SU-DHL-6 (cell line): ENCODE measurements at regions not wholly inside any gene's neighbourhood (a gene's known extent, or its start where the extent isn't known, plus 50 kb on each side); places are given as distances from the start of the nearest gene placed in this dataset.

Experiments
- H2AFZ ChIP-seq: fragments of 200-600 bp; sonication (generic); 2 replicates; pipeline ENCODE4 v1.6.1; 2014; ENCODE audit warnings: low read depth, mild to moderate bottlenecking, moderate library complexity, mixed read lengths, antibody characterized with exemption, low read length; ENCODE audit not compliant: severe bottlenecking
- H3F3A ChIP-seq: fragments of 200-600 bp; shearing (Covaris generic); 2 replicates; pipeline ENCODE4 v1.6.0; 2016; ENCODE audit warnings: antibody characterized with exemption, mild to moderate bottlenecking; ENCODE audit not compliant: insufficient read depth
- H3K27ac ChIP-seq: fragments of 200-600 bp; sonication (generic); 2 replicates; pipeline ENCODE4 v1.5.1; 2016; ENCODE audit warnings: low read depth, mild to moderate bottlenecking, low read length, moderate library complexity, mixed read lengths
- H3K27me3 ChIP-seq: fragments of 200-600 bp; sonication (generic), shearing (Covaris generic); 2 replicates; pipeline ENCODE4 v1.6.0; 2014; ENCODE audit warnings: mild to moderate bottlenecking, low read length
- H3K36me3 ChIP-seq: fragments of 200-600 bp; sonication (generic); 2 replicates; pipeline ENCODE4 v1.6.1; 2014; ENCODE audit warnings: mild to moderate bottlenecking, low read length, mixed read lengths
- H3K4me2 ChIP-seq: fragments of 300-600, 200-600 bp; shearing (Covaris generic), sonication (generic); 2 replicates; pipeline ENCODE4 v1.6.0; 2014; ENCODE audit warnings: low read length, low read depth, mild to moderate bottlenecking; ENCODE audit not compliant: poor library complexity, severe bottlenecking
- H3K4me3 ChIP-seq: fragments of 200-600 bp; sonication (generic); 2 replicates; pipeline ENCODE4 v1.5.1; 2014; ENCODE audit warnings: antibody characterized with exemption, low read length, mild to moderate bottlenecking, mixed read lengths; ENCODE audit not compliant: insufficient read depth, poor library complexity, severe bottlenecking
- H3K79me2 ChIP-seq: fragments of 200-600 bp; sonication (generic); 2 replicates; pipeline ENCODE4 v1.6.1; 2014; ENCODE audit warnings: mild to moderate bottlenecking, low read length, moderate library complexity; ENCODE audit not compliant: insufficient read depth
- H3K9ac ChIP-seq: fragments of 200-600 bp; sonication (generic); 2 replicates; pipeline ENCODE4 v1.7.0; 2014; ENCODE audit warnings: mild to moderate bottlenecking, low read length
- H3K9me2 ChIP-seq: fragments of 200-600 bp; sonication (generic); replicated peaks from 2 replicates; pipeline ENCODE4 v1.6.1; 2014; ENCODE audit warnings: low read length; ENCODE audit not compliant: insufficient read depth
- H3K9me3 ChIP-seq: fragments of 200-600 bp; sonication (generic); 2 replicates; pipeline ENCODE4 v1.6.1; 2014; ENCODE audit warnings: low read length, mixed read lengths; ENCODE audit not compliant: insufficient read depth
- H4K20me1 ChIP-seq: fragments of 200-600 bp; sonication (generic); 2 replicates; pipeline ENCODE4 v1.6.1; 2014; ENCODE audit warnings: low read depth, mild to moderate bottlenecking, antibody characterized with exemption, low read length, moderate library complexity, mixed read lengths
- EZH2phosphoT487 ChIP-seq: fragments of 200-600 bp; sonication (generic), shearing (Covaris generic); conservative IDR thresholded peaks from 2 replicates; pipeline ENCODE4 v1.6.1; 2018; ENCODE audit warnings: mild to moderate bottlenecking, antibody characterized with exemption, low read length, moderate library complexity, mixed read lengths
- TF ChIP-seq, protein P1 (sequence below): fragments of 200-600 bp; sonication (generic); IDR thresholded peaks from one replicate; pipeline ENCODE4 v1.5.1; 2017; ENCODE audit warnings: antibody characterized with exemption, mild to moderate bottlenecking, low read length, moderate library complexity; ENCODE audit not compliant: insufficient read depth, poor library complexity, severe bottlenecking

- H2AFZ ChIP-seq = no peak overlapping the region
- no peaks in the 10 kb centered on the region for H3K79me2 ChIP-seq
- H3K36me3 ChIP-seq = no peaks in the 10 kb centered on the region
- no peak overlapping the region for H3K9ac ChIP-seq
- TF ChIP-seq EZH2phosphoT487 = no peak
- TF ChIP-seq, protein P1, sequence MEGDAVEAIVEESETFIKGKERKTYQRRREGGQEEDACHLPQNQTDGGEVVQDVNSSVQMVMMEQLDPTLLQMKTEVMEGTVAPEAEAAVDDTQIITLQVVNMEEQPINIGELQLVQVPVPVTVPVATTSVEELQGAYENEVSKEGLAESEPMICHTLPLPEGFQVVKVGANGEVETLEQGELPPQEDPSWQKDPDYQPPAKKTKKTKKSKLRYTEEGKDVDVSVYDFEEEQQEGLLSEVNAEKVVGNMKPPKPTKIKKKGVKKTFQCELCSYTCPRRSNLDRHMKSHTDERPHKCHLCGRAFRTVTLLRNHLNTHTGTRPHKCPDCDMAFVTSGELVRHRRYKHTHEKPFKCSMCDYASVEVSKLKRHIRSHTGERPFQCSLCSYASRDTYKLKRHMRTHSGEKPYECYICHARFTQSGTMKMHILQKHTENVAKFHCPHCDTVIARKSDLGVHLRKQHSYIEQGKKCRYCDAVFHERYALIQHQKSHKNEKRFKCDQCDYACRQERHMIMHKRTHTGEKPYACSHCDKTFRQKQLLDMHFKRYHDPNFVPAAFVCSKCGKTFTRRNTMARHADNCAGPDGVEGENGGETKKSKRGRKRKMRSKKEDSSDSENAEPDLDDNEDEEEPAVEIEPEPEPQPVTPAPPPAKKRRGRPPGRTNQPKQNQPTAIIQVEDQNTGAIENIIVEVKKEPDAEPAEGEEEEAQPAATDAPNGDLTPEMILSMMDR = no peak
- H3K4me3 ChIP-seq = no peak overlapping the region
- no peak overlapping the region for H3K27ac ChIP-seq
- H4K20me1 ChIP-seq = no peaks in the 10 kb centered on the region
- no peaks in the 10 kb centered on the region for H3K27me3 ChIP-seq
- no peaks in the 10 kb centered on the region for H3K9me2 ChIP-seq
- H3K4me2 ChIP-seq = no peak overlapping the region
- no peaks in the 10 kb centered on the region for H3F3A ChIP-seq
- H3K9me3 ChIP-seq = no peaks in the 10 kb centered on the region
These were observed 149.3 kb upstream of the WNT4 start for GRCh38 chr1:22292011-22292788.

- Histone ChIP-seq H2AFZ (no peak overlapping the region), H3K9ac (no peak overlapping the region), H3K27me3 (no peaks in the 10 kb centered on the region), H3F3A (no peaks in the 10 kb centered on the region), H3K27ac (no peak overlapping the region), H3K4me2 (no peak overlapping the region), H3K36me3 (no peaks in the 10 kb centered on the region), H3K4me3 (no peak overlapping the region), H3K9me3 (no peaks in the 10 kb centered on the region), H3K79me2 (no peaks in the 10 kb centered on the region), H4K20me1 (no peaks in the 10 kb centered on the region), H3K9me2 (no peaks in the 10 kb centered on the region)
- TF ChIP-seq, protein P1 = no peak
- TF ChIP-seq EZH2phosphoT487 = no peak
These were observed 152.5 kb upstream of the WNT4 start for GRCh38 chr1:22295396-22295795.

GRCh38 chr1:22295856-22296255 lies 153.0 kb upstream of the WNT4 start:
- no peak overlapping the region for H3K4me3 ChIP-seq
- no peaks in the 10 kb centered on the region for H4K20me1 ChIP-seq
- no peak overlapping the region for H3K9ac ChIP-seq
- H3F3A ChIP-seq = no peaks in the 10 kb centered on the region
- TF ChIP-seq EZH2phosphoT487 = no peak
- TF ChIP-seq, protein P1 = no peak
- no peak overlapping the region for H3K4me2 ChIP-seq
- H3K79me2 ChIP-seq = no peaks in the 10 kb centered on the region
- H3K27me3 ChIP-seq = no peaks in the 10 kb centered on the region
- H3K9me2 ChIP-seq = no peaks in the 10 kb centered on the region
- no peak overlapping the region for H3K27ac ChIP-seq
- H3K36me3 ChIP-seq = no peaks in the 10 kb centered on the region
- H3K9me3 ChIP-seq = no peaks in the 10 kb centered on the region
- H2AFZ ChIP-seq = no peak overlapping the region
